Rectal smooth muscle tissue (tissue), 1 donor: ENCODE measurements at regions not wholly inside any gene's neighbourhood (a gene's known extent, or its start where the extent isn't known, plus 50 kb on each side); places are given as distances from the start of the nearest gene placed in this dataset.

ENCODE experiments used
- H3K27ac ChIP-seq: one replicate; pipeline ENCODE4 v1.7.0; 2013; ENCODE audit warnings: low read depth, low read length, inconsistent platforms
- H3K27me3 ChIP-seq: one replicate; pipeline ENCODE4 v1.7.0; 2013; ENCODE audit warnings: low read length; ENCODE audit not compliant: control insufficient read depth, insufficient read depth
- H3K36me3 ChIP-seq: one replicate; pipeline ENCODE4 v1.7.0; 2013; ENCODE audit warnings: low read length; ENCODE audit not compliant: control insufficient read depth, insufficient read depth
- H3K4me1 ChIP-seq: one replicate; pipeline ENCODE4 v1.7.0; 2013; ENCODE audit warnings: low read length; ENCODE audit not compliant: control insufficient read depth, insufficient read depth
- H3K4me3 ChIP-seq: one replicate; pipeline ENCODE4 v1.7.0; 2013; ENCODE audit warnings: low read length
- H3K9ac ChIP-seq: one replicate; pipeline ENCODE4 v1.7.0; 2013; ENCODE audit warnings: low read length

DNA sequence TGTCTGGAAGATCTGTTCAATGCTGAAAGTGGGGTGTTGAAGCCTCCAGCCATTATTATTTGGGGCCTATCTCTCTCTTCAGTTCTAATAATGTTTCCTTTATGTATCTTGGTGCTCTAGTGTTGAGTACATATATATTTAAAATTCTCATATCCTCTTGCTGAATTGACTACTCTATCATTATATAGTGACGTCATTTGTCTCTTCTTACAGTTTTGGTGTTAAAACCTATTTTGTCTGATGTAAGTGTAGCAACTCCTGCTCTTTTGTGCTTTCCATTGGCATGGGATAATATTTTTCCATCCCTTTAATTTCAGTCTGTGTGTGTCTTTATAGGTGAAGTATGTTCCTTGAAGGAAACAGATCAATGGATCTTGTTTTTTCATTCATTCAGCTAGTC lies 446.0 kb downstream of the FAM47A start:
- Histone ChIP-seq H3K4me1 (no peaks in the 10 kb centered on the region), H3K36me3 (no peaks in the 10 kb centered on the region), H3K27me3 (no peaks in the 10 kb centered on the region), H3K27ac (no peak overlapping the region), H3K9ac (no peak overlapping the region), H3K4me3 (no peak overlapping the region)
